Right renal cortex interstitium (tissue), 3 donors: ENCODE measurements at regions not wholly inside any gene's neighbourhood (a gene's known extent, or its start where the extent isn't known, plus 50 kb on each side); places are given as distances from the start of the nearest gene placed in this dataset.

ENCODE experiments used
- DNase-seq, 3 donors: peaks; one replicate each; pipeline ENCODE4 v3.0.0-alpha.2; 2013; ENCODE audit warnings: low read depth in 3 of 3, low spot score in 2 of 3

DNA sequence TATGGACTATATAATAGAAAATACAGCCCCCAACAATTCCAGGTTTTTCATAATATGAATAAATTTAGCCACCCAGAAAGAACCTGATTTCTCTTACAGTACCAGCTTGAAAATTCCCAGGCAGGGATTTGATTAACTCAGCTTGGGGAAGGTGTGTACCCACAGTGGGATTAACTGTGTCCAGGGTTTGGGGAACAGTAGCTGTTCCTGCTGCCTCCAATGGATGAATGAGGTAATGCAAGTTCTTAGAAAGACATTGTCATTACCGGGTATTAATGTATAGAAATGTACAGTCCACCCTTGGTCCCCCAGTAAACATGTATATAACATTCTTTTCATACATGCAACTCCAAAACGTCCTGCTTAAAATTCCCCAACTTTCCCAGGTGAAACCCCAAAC, 115.6 kb downstream of the LRIG3 start:
- DNase-seq = no peak

DNA sequence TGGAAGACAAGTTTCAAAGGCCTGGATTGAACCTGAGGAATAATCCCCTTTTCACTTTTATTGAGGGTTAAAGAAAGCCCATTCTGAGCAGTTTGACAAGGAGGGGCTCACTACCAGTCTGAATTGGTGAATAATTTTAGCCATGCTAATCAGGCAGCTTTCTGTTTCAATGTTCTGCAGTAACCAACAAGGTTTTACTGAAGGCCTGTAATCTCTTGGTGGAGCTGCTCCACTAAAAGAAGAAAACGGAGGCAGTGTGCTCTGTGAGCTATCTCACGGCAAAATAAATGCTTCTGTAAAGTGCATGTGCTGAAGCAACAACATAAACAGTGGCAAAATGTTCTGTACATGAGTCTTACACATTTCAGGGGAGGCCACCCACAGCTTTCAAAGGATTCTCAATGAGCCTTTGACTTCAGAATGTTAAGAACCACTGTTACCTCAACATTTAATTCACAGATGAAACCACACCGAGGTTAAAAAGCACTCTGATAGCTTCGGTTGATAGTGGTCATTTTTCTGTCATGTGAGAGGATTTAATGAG, 111.2 kb downstream of the LRIG3 start:
- DNase-seq = no peak

DNA sequence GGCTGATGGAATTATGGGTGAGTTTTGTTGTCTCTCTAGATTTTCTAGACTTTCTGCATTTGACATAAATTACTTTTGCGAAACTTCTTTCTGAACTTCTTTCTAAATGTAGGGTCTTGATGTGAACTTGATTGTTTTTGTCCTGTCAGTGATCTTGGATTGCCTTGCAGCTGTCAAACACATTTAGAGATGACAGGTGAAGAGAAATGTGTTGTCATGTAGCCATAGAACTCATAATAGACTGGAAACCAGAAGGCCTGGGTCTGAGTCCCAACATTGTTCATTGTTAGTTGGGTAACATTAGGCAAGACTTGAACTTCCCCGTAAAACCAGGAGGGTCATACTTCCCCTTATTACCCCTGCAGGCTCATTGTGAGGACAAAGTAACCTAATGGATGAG, 109.0 kb downstream of the LRIG3 start:
- no peak for DNase-seq

DNA sequence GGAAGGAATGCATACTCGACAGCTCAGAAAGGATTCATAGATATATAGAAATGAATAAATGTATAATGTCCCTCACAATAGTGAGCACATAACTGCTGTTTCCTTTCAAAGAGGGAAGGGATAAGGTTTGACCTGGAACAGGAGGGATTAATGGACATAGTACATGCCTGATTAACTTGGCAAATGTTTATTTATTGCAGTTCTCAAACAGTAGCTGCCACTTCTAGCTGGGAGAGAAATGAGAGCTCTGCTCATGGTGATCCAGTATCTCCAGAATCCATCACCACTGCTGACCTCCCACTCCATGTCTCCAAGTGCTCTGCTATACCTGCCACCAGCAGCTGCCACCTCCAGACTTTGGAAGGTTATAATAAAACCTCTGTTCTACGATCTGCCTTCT, 108.1 kb downstream of the LRIG3 start:
- DNase-seq = no peak

DNA sequence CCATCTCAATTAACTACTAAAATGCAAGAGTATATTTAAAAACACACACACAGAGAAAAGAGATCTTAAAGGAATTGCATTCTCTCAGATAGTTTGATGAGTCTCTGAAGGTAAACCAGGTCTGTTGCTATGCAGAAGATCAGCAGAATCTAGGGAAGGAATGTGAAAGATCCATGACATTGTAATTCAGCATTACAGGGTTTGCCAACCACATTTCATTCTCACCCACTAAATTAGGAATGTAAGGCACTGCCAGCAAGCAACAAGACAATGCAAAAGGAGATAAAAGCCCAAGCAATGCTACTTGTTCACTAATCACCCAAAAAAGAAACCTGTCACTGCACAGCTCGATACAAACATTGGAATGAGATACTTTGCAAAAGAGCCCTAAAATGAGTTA, 106.3 kb downstream of the LRIG3 start:
- no peak for DNase-seq

DNA sequence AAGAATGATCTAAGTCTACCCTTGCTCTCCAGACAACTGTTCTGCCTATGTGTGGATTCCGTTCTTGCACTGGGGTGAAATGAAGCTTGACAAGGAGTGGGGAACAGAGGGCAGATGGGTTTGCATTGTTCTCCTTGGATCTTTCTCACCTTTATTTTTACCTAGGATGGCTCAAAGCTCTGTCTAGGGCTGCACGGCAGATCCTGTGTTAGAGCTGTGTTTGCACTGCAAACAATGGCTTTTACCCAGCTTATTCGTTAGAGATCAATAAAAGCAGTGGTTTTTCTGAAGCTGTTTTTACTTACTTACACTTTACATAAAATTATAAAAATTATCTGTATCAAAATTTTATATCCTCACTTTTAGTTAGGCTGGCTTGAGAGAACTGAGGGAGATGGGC, 105.1 kb downstream of the LRIG3 start:
- DNase-seq = no peak

DNA sequence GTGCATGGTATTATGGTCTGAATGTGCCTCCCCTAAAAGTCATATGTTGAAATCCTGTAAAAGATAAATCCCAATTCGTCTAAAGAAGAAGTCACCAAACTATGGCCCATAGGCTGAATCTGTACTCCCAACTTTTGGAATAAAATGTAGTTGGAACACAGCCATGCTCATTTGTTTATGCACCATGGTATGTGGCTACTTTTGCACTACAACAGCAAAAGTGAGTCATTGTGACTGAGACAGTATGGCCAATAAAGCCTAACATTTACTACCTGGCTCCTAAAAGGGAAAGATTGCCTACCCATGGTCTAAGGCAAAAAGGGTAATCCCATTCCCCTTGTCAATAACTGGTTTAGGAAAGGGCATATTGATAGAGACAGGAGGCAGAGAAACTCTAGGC, 101.8 kb downstream of the LRIG3 start:
- no peak for DNase-seq

DNA sequence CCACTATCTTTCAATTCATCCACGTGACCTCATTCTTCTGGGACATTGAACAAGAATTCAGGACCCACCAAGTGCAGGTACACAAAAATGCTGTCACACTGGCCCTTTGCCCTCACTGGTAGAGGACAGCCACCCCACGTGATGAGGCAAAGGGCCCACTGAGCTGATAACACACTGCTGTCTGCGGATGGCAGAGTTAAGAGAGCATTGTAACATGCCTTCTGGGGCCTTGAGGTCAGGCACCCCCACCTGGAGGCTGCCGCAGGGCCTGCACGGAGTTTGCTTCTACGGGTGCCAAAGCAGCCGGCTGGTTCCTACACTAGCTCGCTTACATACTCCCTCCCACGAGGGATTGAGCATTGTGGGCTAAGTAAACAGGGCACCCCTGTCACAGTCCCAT, 101.0 kb downstream of the LRIG3 start:
- no peak for DNase-seq

DNA sequence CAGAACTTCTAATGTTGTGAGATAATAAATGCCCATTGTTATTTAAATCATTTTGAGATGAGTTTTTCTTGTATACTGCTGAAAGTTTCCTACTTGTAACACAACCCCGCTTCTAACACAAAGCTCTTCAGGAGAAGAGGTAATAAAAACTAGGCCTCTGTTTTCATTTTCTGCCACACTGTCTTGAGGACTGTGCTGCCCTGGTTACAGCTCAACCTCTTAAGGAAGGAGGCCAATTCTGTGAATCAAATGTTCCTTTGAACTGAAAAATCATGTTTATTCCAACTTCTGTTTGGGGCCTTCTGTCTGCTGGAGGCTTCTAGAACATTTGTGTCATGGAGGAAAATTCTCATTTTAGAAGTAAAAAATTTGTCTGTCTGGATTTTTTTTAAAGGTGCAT, 100.3 kb downstream of the LRIG3 start:
- no peak for DNase-seq
